ENCODE measurements at regions not wholly inside any gene's neighbourhood (a gene's known extent, or its start where the extent isn't known, plus 50 kb on each side); places are given as distances from the start of the nearest gene placed in this dataset.

DNA sequence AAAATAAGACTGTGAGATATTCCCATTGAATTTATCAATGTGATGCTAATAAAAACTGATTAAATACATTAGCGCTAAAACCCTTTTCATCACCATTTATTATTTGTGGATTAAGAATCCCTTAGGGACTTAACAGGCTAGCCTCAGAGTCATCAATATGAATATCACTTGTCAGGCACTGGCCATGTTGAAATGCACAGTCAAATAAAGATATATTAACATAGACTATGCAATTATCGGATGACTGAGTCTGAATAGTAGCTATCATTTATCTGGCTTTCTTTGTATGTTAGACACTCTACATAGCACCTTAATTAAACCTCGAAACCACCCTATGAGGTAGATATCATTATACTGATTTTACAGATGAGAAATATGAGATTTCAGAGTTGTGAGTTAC is 213.6 kb downstream of the RDH14 start:
- Histone ChIP-seq H3K4me2 (no peak overlapping the region), H4K20me1 (replicated peaks; ENCODE audit: insufficient read depth) (no peaks in the 10 kb centered on the region), H3K4me3 (no peak overlapping the region), H3K4me1 (ENCODE audit: insufficient read depth) (no peaks in the 10 kb centered on the region), H3K27ac (ENCODE audit: low read depth) (no peak overlapping the region), H3K79me2 (replicated peaks; ENCODE audit: insufficient read depth) (no peaks in the 10 kb centered on the region), H3K9me2 (ENCODE audit: insufficient read depth) (no peaks in the 10 kb centered on the region; the same call in 1 of the 2 replicates), H2AFZ (no peak overlapping the region), H3K27me3 (ENCODE audit: insufficient read depth) (no peaks in the 10 kb centered on the region), H3K36me3 (ENCODE audit: insufficient read depth) (no peaks in the 10 kb centered on the region), H3F3A (replicated peaks; ENCODE audit: low read depth) (no peaks in the 10 kb centered on the region)
- H3K27ac Mint-ChIP-seq: no peak overlapping the region
- H3K36me3 Mint-ChIP-seq (ENCODE audit: low read depth): no peaks in the 10 kb centered on the region
- H3K4me1 Mint-ChIP-seq: no peaks in the 10 kb centered on the region
- H3K4me3 Mint-ChIP-seq: no peak overlapping the region
- ATAC-seq (no peak), DNase-seq (ENCODE audit: low spot score) (no peak)
- H3K27me3 Mint-ChIP-seq (ENCODE audit: insufficient read depth, low read depth, poor library complexity): no peaks in the 10 kb centered on the region
- no peaks in the 10 kb centered on the region for H3K9me3 Mint-ChIP-seq
- TF ChIP-seq, protein P1, sequence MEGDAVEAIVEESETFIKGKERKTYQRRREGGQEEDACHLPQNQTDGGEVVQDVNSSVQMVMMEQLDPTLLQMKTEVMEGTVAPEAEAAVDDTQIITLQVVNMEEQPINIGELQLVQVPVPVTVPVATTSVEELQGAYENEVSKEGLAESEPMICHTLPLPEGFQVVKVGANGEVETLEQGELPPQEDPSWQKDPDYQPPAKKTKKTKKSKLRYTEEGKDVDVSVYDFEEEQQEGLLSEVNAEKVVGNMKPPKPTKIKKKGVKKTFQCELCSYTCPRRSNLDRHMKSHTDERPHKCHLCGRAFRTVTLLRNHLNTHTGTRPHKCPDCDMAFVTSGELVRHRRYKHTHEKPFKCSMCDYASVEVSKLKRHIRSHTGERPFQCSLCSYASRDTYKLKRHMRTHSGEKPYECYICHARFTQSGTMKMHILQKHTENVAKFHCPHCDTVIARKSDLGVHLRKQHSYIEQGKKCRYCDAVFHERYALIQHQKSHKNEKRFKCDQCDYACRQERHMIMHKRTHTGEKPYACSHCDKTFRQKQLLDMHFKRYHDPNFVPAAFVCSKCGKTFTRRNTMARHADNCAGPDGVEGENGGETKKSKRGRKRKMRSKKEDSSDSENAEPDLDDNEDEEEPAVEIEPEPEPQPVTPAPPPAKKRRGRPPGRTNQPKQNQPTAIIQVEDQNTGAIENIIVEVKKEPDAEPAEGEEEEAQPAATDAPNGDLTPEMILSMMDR (conservative IDR thresholded peaks at IDR 0.05; ENCODE audit: low read depth in 2 of 2): no peak
- no peak for TF ChIP-seq ETS1 (IDR thresholded peaks at IDR 0.05)
- TF ChIP-seq ZNF114 (CRISPR knock-in tag; IDR thresholded peaks at IDR 0.05): no peak
- TF ChIP-seq ZNF462 (CRISPR knock-in tag; IDR thresholded peaks at IDR 0.05): no peak
- no peak for TF ChIP-seq CREB1 (CRISPR knock-in tag; IDR thresholded peaks at IDR 0.05; ENCODE audit: low read depth)
- TF ChIP-seq POLR2AphosphoS5 (IDR thresholded peaks at IDR 0.05; ENCODE audit: low read depth): no peak
- TF ChIP-seq STAT1 (IDR thresholded peaks at IDR 0.05; ENCODE audit: unreplicated experiment): no peak
- TF ChIP-seq REST (IDR thresholded peaks at IDR 0.05; ENCODE audit: unreplicated experiment): no peak
- no peak for TF ChIP-seq JUNB (IDR thresholded peaks at IDR 0.05; ENCODE audit: unreplicated experiment)
- TF ChIP-seq EZH2 (IDR thresholded peaks at IDR 0.05; ENCODE audit: low read depth, unreplicated experiment): no peak
- TF ChIP-seq ZNF331 (CRISPR knock-in tag; IDR thresholded peaks at IDR 0.05; ENCODE audit: low read depth): no peak
- TF ChIP-seq EZH2phosphoT487 (IDR thresholded peaks at IDR 0.05; ENCODE audit: unreplicated experiment): no peak
- TF ChIP-seq NANOG (IDR thresholded peaks at IDR 0.05; ENCODE audit: borderline replicate concordance): no peak
